ENCODE measurements at regions not wholly inside any gene's neighbourhood (a gene's known extent, or its start where the extent isn't known, plus 50 kb on each side); places are given as distances from the start of the nearest gene placed in this dataset.

GRCh38 chr10:113278221-113278620 lies 274.6 kb upstream of the HABP2 start:
- TF ChIP-seq CTCF (IDR thresholded peaks at IDR 0.05) (no peak), POLR2A (IDR thresholded peaks at IDR 0.05) (no peak)

Data from lower leg skin (tissue), 3 donors.